Liver (tissue), 3 donors: ENCODE measurements at regions not wholly inside any gene's neighbourhood (a gene's known extent, or its start where the extent isn't known, plus 50 kb on each side); places are given as distances from the start of the nearest gene placed in this dataset.

Source experiments
- ATF3 ChIP-seq: IDR thresholded peaks from 2 replicates; pipeline ENCODE4 v1.6.1; 2016; ENCODE audit warnings: antibody characterized with exemption
- CTCF ChIP-seq: fragments of 150-350 bp; IDR thresholded peaks from 2 replicates; pipeline ENCODE4 v1.5.1; 2017; ENCODE audit warnings: improper control_type of control experiment, low read depth, low read length; ENCODE audit not compliant: missing input control
- EGR1 ChIP-seq, 2 donors: IDR thresholded peaks; 2 replicates each; pipeline ENCODE4 v1.6.1; 2016 to 2018; ENCODE audit warnings: antibody characterized with exemption in 2 of 2, low read depth in 2 of 2
- FOXA1 ChIP-seq: IDR thresholded peaks from 2 replicates; pipeline ENCODE4 v1.6.1; 2016; ENCODE audit warnings: antibody characterized with exemption
- HNF4G ChIP-seq: IDR thresholded peaks from 2 replicates; pipeline ENCODE4 v1.6.1; 2016; ENCODE audit warnings: antibody characterized with exemption
- MAX ChIP-seq: IDR thresholded peaks from 2 replicates; pipeline ENCODE4 v1.6.1; 2016; ENCODE audit warnings: antibody characterized with exemption
- RAD21 ChIP-seq, 2 donors: IDR thresholded peaks; 2 replicates each; pipeline ENCODE4 v1.6.1; 2016; ENCODE audit warnings: antibody characterized with exemption in 2 of 2, mild to moderate bottlenecking in 2 of 2
- REST ChIP-seq: IDR thresholded peaks from 2 replicates; pipeline ENCODE4 v1.6.1; 2016; ENCODE audit warnings: antibody characterized with exemption, mild to moderate bottlenecking
- SP1 ChIP-seq: IDR thresholded peaks from 2 replicates; pipeline ENCODE4 v1.6.1; 2018; ENCODE audit warnings: antibody characterized with exemption, mild to moderate bottlenecking
- TAF1 ChIP-seq: conservative IDR thresholded peaks from 2 replicates; pipeline ENCODE4 v1.6.1; 2016; ENCODE audit warnings: antibody characterized with exemption, mild to moderate bottlenecking
- YY1 ChIP-seq: IDR thresholded peaks from 2 replicates; pipeline ENCODE4 v1.6.1; 2016; ENCODE audit warnings: antibody characterized with exemption, mild to moderate bottlenecking
- ZBTB33 ChIP-seq: IDR thresholded peaks from 2 replicates; pipeline ENCODE4 v1.6.1; 2016; ENCODE audit warnings: antibody characterized with exemption
- donor health status: healthy.
- donor health status: healthy.

- TF ChIP-seq ATF3: no peak
- TF ChIP-seq HNF4G: no peak
- no peak for TF ChIP-seq YY1
- TF ChIP-seq CTCF: no peak
- TF ChIP-seq SP1: no peak
- no peak for TF ChIP-seq MAX
- TF ChIP-seq REST: no peak
- TF ChIP-seq EGR1 (IDR thresholded peaks at IDR 0.05; ENCODE audit: low read depth in 2 of 2): no peak
- no peak for TF ChIP-seq FOXA1
- TF ChIP-seq RAD21 (IDR thresholded peaks at IDR 0.05): no peak
- TF ChIP-seq ZBTB33: no peak
- TF ChIP-seq TAF1: no peak
These were observed 434.0 kb downstream of the KLF5 start for GRCh38 chr13:73492811-73493210.
